CD4-positive, alpha-beta T cell (primary cell): ENCODE measurements at regions not wholly inside any gene's neighbourhood (a gene's known extent, or its start where the extent isn't known, plus 50 kb on each side); places are given as distances from the start of the nearest gene placed in this dataset.

Experiments
- ATAC-seq: fragments of 200-7000 bp; cut with Tn5 transposase; one replicate; pipeline ENCODE4 v1.10.0; 2022; ENCODE audit warnings: mild to moderate bottlenecking; ENCODE audit not compliant: poor library complexity
- CTCF ChIA-PET: fragments of 350-600 bp; sonication (Branson Sonifier 250); formaldehyde crosslinking; loops from one replicate; lab custom pipeline; 2021; ENCODE audit warnings: antibody characterized with exemption, inconsistent platforms; lab: Charles Lee
- POLR2A ChIA-PET: fragments of 350-600 bp; sonication (Branson Sonifier 250); formaldehyde crosslinking; loops from one replicate; lab custom pipeline; 2021; ENCODE audit warnings: antibody characterized with exemption, inconsistent platforms; lab: Charles Lee
- DNase-seq, 14 experiments: peaks; one replicate each; pipeline ENCODE4 v3.0.0-alpha.2; 2013 to 2020; ENCODE audit warnings: mixed read lengths in 2 of 14
- H3K27ac ChIP-seq, 2 donors: one replicate each; pipeline versions ENCODE4 v1.5.1 to v1.7.0; 2013; ENCODE audit warnings: low read length in 2 of 2, low read depth in 1 of 2, mild to moderate bottlenecking in 1 of 2
- H3K27me3 ChIP-seq, 2 experiments: 1 replicate in 1 of 2; 2 replicates in 1 of 2; pipeline versions ENCODE4 v1.6.1 to v1.7.0; 2013; ENCODE audit warnings: low read length in 2 of 2, control low read depth in 1 of 2, mild to moderate bottlenecking in 1 of 2, moderate library complexity in 1 of 2; ENCODE audit not compliant: insufficient read depth in 2 of 2, control insufficient read depth in 1 of 2
- H3K36me3 ChIP-seq: one replicate; pipeline ENCODE4 v1.6.1; 2013; ENCODE audit warnings: low read length, control low read depth; ENCODE audit not compliant: insufficient read depth
- H3K4me1 ChIP-seq: one replicate; pipeline ENCODE4 v1.6.1; 2013; ENCODE audit warnings: low read length, control low read depth; ENCODE audit not compliant: insufficient read depth
- H3K4me3 ChIP-seq: one replicate; pipeline ENCODE4 v1.5.1; 2013; ENCODE audit warnings: mild to moderate bottlenecking, low read length, moderate library complexity
- H3K9me3 ChIP-seq, 2 experiments: 1 replicate in 1 of 2; 2 replicates in 1 of 2; pipeline versions ENCODE4 v1.6.1 to v1.7.0; 2013; ENCODE audit warnings: low read length in 2 of 2, mild to moderate bottlenecking in 2 of 2, control low read depth in 1 of 2, moderate library complexity in 1 of 2; ENCODE audit not compliant: control insufficient read depth in 1 of 2, insufficient read depth in 1 of 2
- H3K27ac Mint-ChIP-seq: one replicate; pipeline ENCODE4 v1.8.0; 2020; ENCODE audit warnings: mixed read lengths
- H3K27me3 Mint-ChIP-seq: one replicate; pipeline ENCODE4 v1.8.0; 2021; ENCODE audit warnings: mixed read lengths
- H3K36me3 Mint-ChIP-seq: one replicate; pipeline ENCODE4 v1.8.0; 2021; ENCODE audit warnings: low read depth, mixed read lengths
- H3K4me1 Mint-ChIP-seq: one replicate; pipeline ENCODE4 v1.8.0; 2021; ENCODE audit warnings: low read depth, mixed read lengths
- H3K4me3 Mint-ChIP-seq: one replicate; pipeline ENCODE4 v1.8.0; 2020; ENCODE audit warnings: mild to moderate bottlenecking, mixed read lengths
- H3K9me3 Mint-ChIP-seq: one replicate; pipeline ENCODE4 v1.8.0; 2020; ENCODE audit warnings: mixed read lengths
- CTCF ChIP-seq: fragments of 200-600 bp; IDR thresholded peaks from one replicate; pipeline ENCODE4 v1.8.0; 2022; ENCODE audit warnings: antibody characterized with exemption, mild to moderate bottlenecking
- intact Hi-C, 2 experiments: fragments of 100-400 bp; cut with DNase I in 1 of 2; cut with micrococcal nuclease in 1 of 2; formaldehyde crosslinking; loops; one replicate each; pipeline versions ENCODE4 v1.15.1 to v1.9.0; 2023 to 2025; cut with DNase I, micrococcal nuclease

- Mint-ChIP-seq H3K36me3 (no peaks in the 10 kb centered on the region), H3K4me1 (no peaks in the 10 kb centered on the region), H3K27ac (no peak overlapping the region), H3K4me3 (no peak overlapping the region), H3K27me3 (no peaks in the 10 kb centered on the region), H3K9me3 (no peaks in the 10 kb centered on the region)
- Histone ChIP-seq H3K4me3 (no peak overlapping the region), H3K4me1 (no peaks in the 10 kb centered on the region), H3K9me3 (no peaks in the 10 kb centered on the region), H3K36me3 (no peaks in the 10 kb centered on the region), H3K27ac (no peak overlapping the region), H3K27me3 (no peaks in the 10 kb centered on the region)
- no peak for TF ChIP-seq CTCF
- intact Hi-C loops, result no loop called here
- ATAC-seq, result no peak
- POLR2A ChIA-PET, result no interaction called here
- CTCF ChIA-PET, result no interaction called here
- DNase-seq, result peak in 2 of 14 experiments; percentile 0 to 4
These were observed 204.9 kb downstream of the SMARCA1 start for GRCh38 chrX:129318375-129318774.

- POLR2A ChIA-PET, result no interaction called here
- no peak overlapping the region for H3K27ac ChIP-seq
These were observed 206.8 kb downstream of the SMARCA1 start for GRCh38 chrX:129316461-129316860.

GRCh38 chrX:129310000-129310399, 213.3 kb downstream of the SMARCA1 start:
- Mint-ChIP-seq H3K9me3 (no peaks in the 10 kb centered on the region), H3K27ac (no peak overlapping the region), H3K4me1 (no peaks in the 10 kb centered on the region), H3K27me3 (no peaks in the 10 kb centered on the region), H3K36me3 (no peaks in the 10 kb centered on the region), H3K4me3 (no peak overlapping the region)
- Histone ChIP-seq H3K4me1 (no peaks in the 10 kb centered on the region), H3K36me3 (no peaks in the 10 kb centered on the region), H3K27ac (no peak overlapping the region), H3K4me3 (no peak overlapping the region), H3K9me3 (no peaks in the 10 kb centered on the region), H3K27me3 (no peaks in the 10 kb centered on the region)
- intact Hi-C loops, result no loop called here
- no peak for ATAC-seq
- CTCF ChIA-PET, result no interaction called here
- TF ChIP-seq CTCF, result no peak
- DNase-seq, result no peak
- POLR2A ChIA-PET, result no interaction called here

More at GRCh38 chrX:129316461-129316860, 206.8 kb downstream of the SMARCA1 start:
- intact Hi-C loops, result no loop called here
- Mint-ChIP-seq H3K27ac (no peak overlapping the region), H3K4me3 (no peak overlapping the region), H3K4me1 (no peaks in the 10 kb centered on the region), H3K9me3 (no peaks in the 10 kb centered on the region), H3K36me3 (no peaks in the 10 kb centered on the region), H3K27me3 (no peaks in the 10 kb centered on the region)
- H3K9me3 ChIP-seq, result no peaks in the 10 kb centered on the region
- H3K36me3 ChIP-seq, result no peaks in the 10 kb centered on the region
- ATAC-seq, result no peak
- DNase-seq, result no peak
- H3K27me3 ChIP-seq, result no peaks in the 10 kb centered on the region
- no peaks in the 10 kb centered on the region for H3K4me1 ChIP-seq
- no peak for TF ChIP-seq CTCF
- no peak overlapping the region for H3K4me3 ChIP-seq
- CTCF ChIA-PET, result no interaction called here
